GM12878 (cell line): ENCODE measurements at regions not wholly inside any gene's neighbourhood (a gene's known extent, or its start where the extent isn't known, plus 50 kb on each side); places are given as distances from the start of the nearest gene placed in this dataset.

Experiments used
- CTCF ChIP-seq, 3 experiments: IDR thresholded peaks in 2 of 3; conservative IDR thresholded peaks in 1 of 3; 2 replicates each; pipeline ENCODE4 v1.5.1; 2011; ENCODE audit warnings: low read depth in 3 of 3, low read length in 3 of 3, mild to moderate bottlenecking in 3 of 3, control low read depth in 2 of 3, moderate library complexity in 2 of 3, inconsistent platforms in 1 of 3, mixed read lengths in 1 of 3; ENCODE audit not compliant: control insufficient read depth in 2 of 3, insufficient read depth in 1 of 3; ENCODE audit errors: extremely low read depth in 1 of 3
- NFIC ChIP-seq: IDR thresholded peaks from 2 replicates; pipeline ENCODE4 v1.6.1; 2012; ENCODE audit warnings: low read depth, mild to moderate bottlenecking, inconsistent platforms, low read length, moderate library complexity
- TCF12 ChIP-seq: IDR thresholded peaks from 2 replicates; pipeline ENCODE4 v1.6.1; 2011; ENCODE audit warnings: low read depth, mild to moderate bottlenecking, low read length
- ZNF207 ChIP-seq: fragments of 450-650 bp; IDR thresholded peaks from 2 replicates; pipeline ENCODE4 v1.6.1; 2014; ENCODE audit warnings: antibody characterized with exemption, mild to moderate bottlenecking, borderline replicate concordance

- no peak for TF ChIP-seq NFIC
- TF ChIP-seq TCF12, result no peak
- TF ChIP-seq CTCF (IDR thresholded peaks at IDR 0.05 in 2 of 3, conservative IDR thresholded peaks at IDR 0.05 in 1 of 3; ENCODE audit: control insufficient read depth in 2 of 3, extremely low read depth in 1 of 3, insufficient read depth in 1 of 3, low read depth in 3 of 3, low read length in 3 of 3), result no peak
- TF ChIP-seq ZNF207, result no peak
Observed at GRCh38 chr11:70710192-70710591, 311.9 kb downstream of the CTTN start.
